ENCODE measurements at regions not wholly inside any gene's neighbourhood (a gene's known extent, or its start where the extent isn't known, plus 50 kb on each side); places are given as distances from the start of the nearest gene placed in this dataset.
"Not testable (repeated sequence)": the region's sequence is repeated elsewhere in the genome, so short reads cannot be mapped to it uniquely, and the experiment has no call there.

DNA sequence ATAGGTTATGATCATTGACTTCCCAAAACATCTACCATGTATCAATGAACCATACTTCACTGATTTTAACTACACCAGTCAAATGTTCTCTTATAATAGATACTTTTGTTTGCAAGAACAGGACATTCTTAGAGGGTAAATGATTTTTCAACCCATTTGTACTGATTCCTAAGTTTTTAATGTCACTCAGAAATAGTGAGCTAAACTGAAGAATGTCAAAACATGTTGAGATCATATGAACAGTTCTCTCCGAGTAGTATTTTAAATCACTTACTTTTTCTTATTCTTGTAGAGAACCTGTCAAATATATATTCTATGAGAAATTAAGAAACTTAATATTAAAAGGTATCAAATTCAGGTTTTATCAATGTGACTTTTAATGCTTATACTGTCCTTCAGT lies 1362.9 kb upstream of the SLC39A10 start:
- no peak overlapping the region for H3K4me3 ChIP-seq (ENCODE audit: low read length)
- H3K27me3 ChIP-seq (ENCODE audit: control insufficient read depth, insufficient read depth, low read length) = no peaks in the 10 kb centered on the region
- no peaks in the 10 kb centered on the region for H3K36me3 ChIP-seq (ENCODE audit: control insufficient read depth, insufficient read depth, low read length)
- no peak for DNase-seq (ENCODE audit: low read depth, low spot score)
- no CpG with 5 or more reads among the region's 1 CpG for WGBS (ENCODE audit: insufficient coverage, insufficient read length)
- no peaks in the 10 kb centered on the region for H3K9me3 ChIP-seq (ENCODE audit: control insufficient read depth, insufficient read depth, low read length)
- H3K27ac ChIP-seq (ENCODE audit: low read length) = no peak overlapping the region
- no peaks in the 10 kb centered on the region for H3K4me1 ChIP-seq (ENCODE audit: control insufficient read depth, insufficient read depth, low read length)

GRCh38 chr2:194291104-194291503 lies 1365.9 kb upstream of the SLC39A10 start:
- Histone ChIP-seq H3K27me3 (ENCODE audit: control insufficient read depth, insufficient read depth, low read length) (no peaks in the 10 kb centered on the region), H3K27ac (ENCODE audit: low read length) (no peak overlapping the region), H3K36me3 (ENCODE audit: control insufficient read depth, insufficient read depth, low read length) (no peaks in the 10 kb centered on the region), H3K4me3 (ENCODE audit: low read length) (no peak overlapping the region), H3K4me1 (ENCODE audit: control insufficient read depth, insufficient read depth, low read length) (no peaks in the 10 kb centered on the region), H3K9me3 (ENCODE audit: control insufficient read depth, insufficient read depth, low read length) (no peaks in the 10 kb centered on the region)
- no peak for DNase-seq (ENCODE audit: low read depth, low spot score)
- WGBS (ENCODE audit: insufficient coverage, insufficient read length) = no CpG with 5 or more reads among the region's 4 CpGs

DNA sequence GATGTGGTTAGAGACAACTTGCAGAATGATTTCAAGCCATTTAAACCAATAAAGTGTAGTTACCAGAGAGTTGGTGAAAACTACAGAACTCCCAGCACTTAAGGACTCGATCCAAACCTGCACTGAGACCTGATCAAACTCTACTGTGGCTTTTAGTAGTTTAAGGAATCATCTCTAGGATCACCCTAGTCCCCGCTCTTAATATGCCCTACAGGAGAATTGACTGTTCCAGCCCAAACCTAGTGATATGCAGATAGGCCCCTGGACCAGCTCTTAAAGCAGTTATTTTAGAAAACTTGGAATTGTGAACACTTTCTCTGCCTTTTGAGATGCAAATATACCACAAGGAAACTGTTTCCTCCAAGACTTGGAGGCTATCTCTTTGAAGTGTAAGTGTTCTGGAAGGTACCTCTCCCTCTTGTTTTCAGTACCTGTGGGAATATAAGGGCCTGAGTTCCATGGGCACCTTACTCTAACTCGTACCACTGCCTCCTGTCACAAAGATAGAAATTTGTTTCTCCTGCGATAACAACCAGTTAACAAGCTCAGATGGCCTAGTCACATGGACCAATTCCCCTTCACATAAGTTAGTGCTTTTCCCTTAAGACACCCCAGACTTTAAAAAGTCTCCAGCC lies 1367.2 kb upstream of the SLC39A10 start:
- no CpG with 5 or more reads among the region's 4 CpGs for WGBS (ENCODE audit: insufficient coverage, insufficient read length)
- no peaks in the 10 kb centered on the region for H3K27me3 ChIP-seq (ENCODE audit: control insufficient read depth, insufficient read depth, low read length)
- H3K27ac ChIP-seq (ENCODE audit: low read length) = no peak overlapping the region
- H3K4me1 ChIP-seq (ENCODE audit: control insufficient read depth, insufficient read depth, low read length) = no peaks in the 10 kb centered on the region
- H3K36me3 ChIP-seq (ENCODE audit: control insufficient read depth, insufficient read depth, low read length) = no peaks in the 10 kb centered on the region
- H3K9me3 ChIP-seq (ENCODE audit: control insufficient read depth, insufficient read depth, low read length) = no peaks in the 10 kb centered on the region
- no peak overlapping the region for H3K4me3 ChIP-seq (ENCODE audit: low read length)
- no peak for DNase-seq (ENCODE audit: low read depth, low spot score)

- WGBS (ENCODE audit: insufficient coverage, insufficient read length) = no CpG with 5 or more reads among the region's 9 CpGs
- H3K4me1 ChIP-seq (ENCODE audit: control insufficient read depth, insufficient read depth, low read length); H3K36me3 ChIP-seq (ENCODE audit: control insufficient read depth, insufficient read depth, low read length): not testable (repeated sequence)
Measured at GRCh38 chr2:194276667-194277066, 1380.4 kb upstream of the SLC39A10 start.

DNA sequence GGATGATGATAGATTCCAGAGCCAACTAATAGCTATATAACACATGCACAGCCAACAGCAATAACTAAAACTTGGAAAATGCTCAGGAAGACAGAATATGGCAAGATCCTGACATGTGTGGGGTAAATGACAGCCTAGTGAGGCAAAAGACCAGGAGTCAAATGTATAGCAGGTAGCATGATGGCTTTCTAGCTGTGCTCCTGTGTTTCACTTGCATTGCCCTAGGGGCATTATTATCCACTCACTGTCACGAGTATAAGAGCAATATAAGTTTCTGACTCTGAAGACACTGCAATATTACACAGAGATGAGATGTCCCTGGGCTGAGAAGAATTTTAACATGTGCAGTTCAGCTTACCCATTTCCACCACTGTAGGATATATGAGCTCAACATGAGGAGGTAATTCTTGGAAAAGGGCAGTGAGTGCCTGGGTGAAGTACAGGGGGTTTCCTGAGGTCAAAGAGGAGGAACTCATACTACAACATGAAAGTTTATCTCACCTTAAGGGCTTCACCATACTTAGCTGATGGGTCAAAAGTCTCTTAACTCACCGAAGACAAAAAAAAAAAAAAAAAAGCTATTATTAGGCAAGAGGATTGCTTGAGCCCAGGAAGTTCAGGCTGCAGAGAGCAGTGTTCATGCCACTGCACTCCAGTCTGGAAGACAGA lies 1385.6 kb upstream of the SLC39A10 start:
- H3K36me3 ChIP-seq (ENCODE audit: control insufficient read depth, insufficient read depth, low read length) = no peaks in the 10 kb centered on the region
- no peak overlapping the region for H3K27ac ChIP-seq (ENCODE audit: low read length)
- no peaks in the 10 kb centered on the region for H3K9me3 ChIP-seq (ENCODE audit: control insufficient read depth, insufficient read depth, low read length)
- no peak overlapping the region for H3K4me3 ChIP-seq (ENCODE audit: low read length)
- DNase-seq (ENCODE audit: low read depth, low spot score) = no peak
- no peaks in the 10 kb centered on the region for H3K27me3 ChIP-seq (ENCODE audit: control insufficient read depth, insufficient read depth, low read length)
- no peaks in the 10 kb centered on the region for H3K4me1 ChIP-seq (ENCODE audit: control insufficient read depth, insufficient read depth, low read length)
- WGBS (ENCODE audit: insufficient coverage, insufficient read length) = no CpG with 5 or more reads among the region's 2 CpGs

More at GRCh38 chr2:194276667-194277066, 1380.4 kb upstream of the SLC39A10 start:
- H3K27ac ChIP-seq (ENCODE audit: low read length); H3K27me3 ChIP-seq (ENCODE audit: control insufficient read depth, insufficient read depth, low read length); DNase-seq (ENCODE audit: low read depth, low spot score); H3K4me3 ChIP-seq (ENCODE audit: low read length); H3K9me3 ChIP-seq (ENCODE audit: control insufficient read depth, insufficient read depth, low read length): not testable (repeated sequence)

DNA sequence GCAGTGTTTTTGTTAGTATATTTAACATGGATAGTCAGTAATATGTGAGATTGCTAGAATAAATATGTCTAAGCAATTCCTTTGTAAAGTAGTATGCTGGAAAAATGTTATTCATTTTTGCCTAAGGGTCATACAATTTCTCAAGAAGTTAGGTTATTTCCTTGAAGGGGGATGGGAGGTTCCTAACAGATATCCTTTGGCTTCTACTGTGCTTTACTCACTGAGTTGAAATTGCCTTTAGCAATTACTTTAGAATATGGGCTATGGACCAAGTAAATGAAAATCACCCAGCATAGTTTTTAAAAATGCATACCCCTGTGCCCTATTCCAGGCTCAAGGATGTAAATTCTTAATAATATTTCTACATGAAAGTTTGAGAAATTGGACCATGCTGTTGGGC lies 1386.4 kb upstream of the SLC39A10 start:
- no peak overlapping the region for H3K4me3 ChIP-seq (ENCODE audit: low read length)
- H3K27ac ChIP-seq (ENCODE audit: low read length) = no peak overlapping the region
- H3K4me1 ChIP-seq (ENCODE audit: control insufficient read depth, insufficient read depth, low read length) = no peaks in the 10 kb centered on the region
- H3K27me3 ChIP-seq (ENCODE audit: control insufficient read depth, insufficient read depth, low read length) = no peaks in the 10 kb centered on the region
- no peaks in the 10 kb centered on the region for H3K36me3 ChIP-seq (ENCODE audit: control insufficient read depth, insufficient read depth, low read length)
- no peak for DNase-seq (ENCODE audit: low read depth, low spot score)
- H3K9me3 ChIP-seq (ENCODE audit: control insufficient read depth, insufficient read depth, low read length) = no peaks in the 10 kb centered on the region

DNA sequence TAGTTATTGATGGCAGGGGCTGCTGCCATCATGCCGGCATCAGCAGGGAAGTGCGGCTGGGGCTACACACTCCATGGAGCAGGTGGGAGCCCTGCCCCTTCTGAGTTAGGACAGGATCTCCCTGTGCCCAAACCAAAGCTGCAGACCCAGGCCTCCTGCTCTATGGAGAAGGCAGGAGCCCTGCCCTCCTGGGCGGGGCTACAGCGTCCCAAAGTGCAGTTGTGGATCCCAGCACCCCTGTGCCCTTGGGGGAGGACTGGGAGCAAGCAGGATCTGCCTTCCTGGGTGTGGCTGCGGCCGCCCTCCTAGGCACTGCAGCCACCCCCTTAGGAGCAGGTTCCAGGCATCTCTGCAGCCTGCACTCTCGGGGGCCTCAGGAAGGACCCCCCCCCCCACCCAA lies 1392.4 kb upstream of the SLC39A10 start:
- H3K4me3 ChIP-seq (ENCODE audit: low read length) = no peak overlapping the region
- H3K27ac ChIP-seq (ENCODE audit: low read length) = no peak overlapping the region
- WGBS (ENCODE audit: insufficient coverage, insufficient read length) = no CpG with 5 or more reads among the region's 7 CpGs
- H3K36me3 ChIP-seq (ENCODE audit: control insufficient read depth, insufficient read depth, low read length) = no peaks in the 10 kb centered on the region
- no peak for DNase-seq (ENCODE audit: low read depth, low spot score)
- H3K27me3 ChIP-seq (ENCODE audit: control insufficient read depth, insufficient read depth, low read length) = no peaks in the 10 kb centered on the region
- H3K4me1 ChIP-seq (ENCODE audit: control insufficient read depth, insufficient read depth, low read length) = no peaks in the 10 kb centered on the region
- H3K9me3 ChIP-seq (ENCODE audit: control insufficient read depth, insufficient read depth, low read length) = no peaks in the 10 kb centered on the region

DNA sequence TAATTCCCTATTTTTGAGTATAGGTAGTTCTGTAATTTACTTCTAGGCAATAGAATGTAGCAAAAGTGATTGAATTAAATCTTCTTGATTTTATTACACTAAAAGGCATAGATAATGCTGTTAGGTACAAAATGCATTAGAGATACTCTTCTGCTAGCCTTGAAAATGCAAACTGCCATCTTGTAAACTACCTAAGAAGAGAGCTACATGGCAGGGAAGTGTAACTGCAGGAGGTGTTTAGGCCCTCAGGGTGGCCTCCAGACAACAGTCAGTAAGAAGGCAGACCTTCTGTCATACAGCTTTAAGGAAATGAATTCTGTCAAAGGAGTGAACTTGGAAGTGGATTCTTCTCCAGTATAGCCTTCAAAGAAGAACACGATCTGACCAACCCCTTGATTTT lies 1396.8 kb upstream of the SLC39A10 start:
- Histone ChIP-seq H3K4me1 (ENCODE audit: control insufficient read depth, insufficient read depth, low read length) (no peaks in the 10 kb centered on the region), H3K27me3 (ENCODE audit: control insufficient read depth, insufficient read depth, low read length) (no peaks in the 10 kb centered on the region), H3K4me3 (ENCODE audit: low read length) (no peak overlapping the region), H3K36me3 (ENCODE audit: control insufficient read depth, insufficient read depth, low read length) (no peaks in the 10 kb centered on the region), H3K27ac (ENCODE audit: low read length) (no peak overlapping the region), H3K9me3 (ENCODE audit: control insufficient read depth, insufficient read depth, low read length) (no peaks in the 10 kb centered on the region)
- no CpG with 5 or more reads among the region's 1 CpG for WGBS (ENCODE audit: insufficient coverage, insufficient read length)
- DNase-seq (ENCODE audit: low read depth, low spot score) = no peak

GRCh38 chr2:194257095-194257494 lies 1399.9 kb upstream of the SLC39A10 start:
- no peaks in the 10 kb centered on the region for H3K4me1 ChIP-seq (ENCODE audit: control insufficient read depth, insufficient read depth, low read length)
- H3K27ac ChIP-seq (ENCODE audit: low read length) = no peak overlapping the region
- H3K36me3 ChIP-seq (ENCODE audit: control insufficient read depth, insufficient read depth, low read length) = no peaks in the 10 kb centered on the region
- no peak overlapping the region for H3K4me3 ChIP-seq (ENCODE audit: low read length)
- DNase-seq (ENCODE audit: low read depth, low spot score) = no peak
- H3K9me3 ChIP-seq (ENCODE audit: control insufficient read depth, insufficient read depth, low read length) = no peaks in the 10 kb centered on the region
- no peaks in the 10 kb centered on the region for H3K27me3 ChIP-seq (ENCODE audit: control insufficient read depth, insufficient read depth, low read length)

GRCh38 chr2:194253528-194254259 lies 1403.3 kb upstream of the SLC39A10 start:
- DNase-seq (ENCODE audit: low read depth, low spot score) = no peak
- no peak overlapping the region for H3K4me3 ChIP-seq (ENCODE audit: low read length)
- no peak overlapping the region for H3K27ac ChIP-seq (ENCODE audit: low read length)
- no CpG with 5 or more reads among the region's 7 CpGs for WGBS (ENCODE audit: insufficient coverage, insufficient read length)
- H3K4me1 ChIP-seq (ENCODE audit: control insufficient read depth, insufficient read depth, low read length) = no peaks in the 10 kb centered on the region
- H3K27me3 ChIP-seq (ENCODE audit: control insufficient read depth, insufficient read depth, low read length) = no peaks in the 10 kb centered on the region
- no peaks in the 10 kb centered on the region for H3K9me3 ChIP-seq (ENCODE audit: control insufficient read depth, insufficient read depth, low read length)
- H3K36me3 ChIP-seq (ENCODE audit: control insufficient read depth, insufficient read depth, low read length) = no peaks in the 10 kb centered on the region

All from iPS DF 6.9 (cell line).